Activated naive CD4-positive, alpha-beta T cell treated with anti-CD3 and anti-CD28 coated beads, Interleukin-2, amount 10 ng/mL, durations not matched to agents 7 days and 5 days (primary cell): ENCODE measurements at regions not wholly inside any gene's neighbourhood (a gene's known extent, or its start where the extent isn't known, plus 50 kb on each side); places are given as distances from the start of the nearest gene placed in this dataset.

Source experiments
- CTCF ChIA-PET: fragments of 350-600 bp; sonication (Branson Sonifier 250); formaldehyde crosslinking; loops from one replicate; lab custom pipeline; 2021; ENCODE audit warnings: antibody characterized with exemption; lab: Charles Lee
- DNase-seq: peaks from one replicate; pipeline ENCODE4 v3.0.0-alpha.2; 2020
- H3K27ac Mint-ChIP-seq: one replicate; pipeline ENCODE4 v1.8.0; 2021; ENCODE audit warnings: mild to moderate bottlenecking, moderate library complexity, mixed read lengths
- H3K27me3 Mint-ChIP-seq: one replicate; pipeline ENCODE4 v1.8.0; 2021; ENCODE audit warnings: mild to moderate bottlenecking, mixed read lengths
- H3K36me3 Mint-ChIP-seq: one replicate; pipeline ENCODE4 v1.8.0; 2021; ENCODE audit warnings: mixed read lengths
- H3K4me1 Mint-ChIP-seq: one replicate; pipeline ENCODE4 v1.8.0; 2021; ENCODE audit warnings: mixed read lengths
- H3K4me3 Mint-ChIP-seq: one replicate; pipeline ENCODE4 v1.8.0; 2021; ENCODE audit warnings: mild to moderate bottlenecking, moderate library complexity, mixed read lengths
- H3K9me3 Mint-ChIP-seq: one replicate; pipeline ENCODE4 v1.8.0; 2021; ENCODE audit warnings: mixed read lengths

- Mint-ChIP-seq H3K9me3 (no peaks in the 10 kb centered on the region), H3K36me3 (no peaks in the 10 kb centered on the region), H3K4me3 (no peak overlapping the region), H3K4me1 (no peaks in the 10 kb centered on the region), H3K27me3 (peaks cover 7% of the 10 kb centered on the region), H3K27ac (no peak overlapping the region)
- CTCF ChIA-PET, result no interaction called here
- no peak for DNase-seq
Measured at GRCh38 chr13:102954350-102954749, 108.5 kb downstream of the ERCC5 start.

- CTCF ChIA-PET, result no interaction called here
- Mint-ChIP-seq H3K27ac (no peak overlapping the region), H3K9me3 (no peaks in the 10 kb centered on the region), H3K27me3 (peaks cover 3% of the 10 kb centered on the region), H3K4me1 (no peaks in the 10 kb centered on the region), H3K36me3 (no peaks in the 10 kb centered on the region), H3K4me3 (no peak overlapping the region)
- DNase-seq, result no peak
Measured at GRCh38 chr13:102951808-102952207, 106.0 kb downstream of the ERCC5 start.

- Mint-ChIP-seq H3K4me3 (no peak overlapping the region), H3K4me1 (no peaks in the 10 kb centered on the region), H3K36me3 (no peaks in the 10 kb centered on the region), H3K27me3 (no peaks in the 10 kb centered on the region), H3K9me3 (no peaks in the 10 kb centered on the region), H3K27ac (no peak overlapping the region)
- DNase-seq, result no peak
- CTCF ChIA-PET, result no interaction called here
Measured at GRCh38 chr13:102947745-102948405, 102.0 kb downstream of the ERCC5 start.

- Mint-ChIP-seq H3K36me3 (no peaks in the 10 kb centered on the region), H3K4me3 (no peak overlapping the region), H3K27ac (no peak overlapping the region), H3K9me3 (no peaks in the 10 kb centered on the region), H3K27me3 (no peaks in the 10 kb centered on the region), H3K4me1 (no peaks in the 10 kb centered on the region)
- DNase-seq, result no peak
- CTCF ChIA-PET, result no interaction called here
Measured at GRCh38 chr13:102945886-102946285, 100.1 kb downstream of the ERCC5 start.

GRCh38 chr13:102945324-102945815 lies 99.5 kb downstream of the ERCC5 start:
- Mint-ChIP-seq H3K4me3 (no peak overlapping the region), H3K9me3 (no peaks in the 10 kb centered on the region), H3K27ac (no peak overlapping the region), H3K36me3 (no peaks in the 10 kb centered on the region), H3K4me1 (no peaks in the 10 kb centered on the region), H3K27me3 (no peaks in the 10 kb centered on the region)
- DNase-seq, result no peak
- CTCF ChIA-PET, result no interaction called here

GRCh38 chr13:102944821-102945220 lies 99.0 kb downstream of the ERCC5 start:
- Mint-ChIP-seq H3K27ac (no peak overlapping the region), H3K9me3 (no peaks in the 10 kb centered on the region), H3K36me3 (no peaks in the 10 kb centered on the region), H3K27me3 (no peaks in the 10 kb centered on the region), H3K4me3 (no peak overlapping the region), H3K4me1 (no peaks in the 10 kb centered on the region)
- no peak for DNase-seq
- CTCF ChIA-PET, result no interaction called here

GRCh38 chr13:102940770-102941169 lies 94.9 kb downstream of the ERCC5 start:
- CTCF ChIA-PET, result no interaction called here
- H3K27ac Mint-ChIP-seq, result no peak overlapping the region
- H3K9me3 Mint-ChIP-seq, result no peaks in the 10 kb centered on the region
- no peaks in the 10 kb centered on the region for H3K36me3 Mint-ChIP-seq
- DNase-seq, result no peak
- no peaks in the 10 kb centered on the region for H3K27me3 Mint-ChIP-seq
- no peak overlapping the region for H3K4me3 Mint-ChIP-seq
- H3K4me1 Mint-ChIP-seq, result no peaks in the 10 kb centered on the region

- no peak for DNase-seq
- H3K36me3 Mint-ChIP-seq, result no peaks in the 10 kb centered on the region
- no peak overlapping the region for H3K4me3 Mint-ChIP-seq
- H3K27ac Mint-ChIP-seq, result no peak overlapping the region
- H3K4me1 Mint-ChIP-seq, result no peaks in the 10 kb centered on the region
- CTCF ChIA-PET, result no interaction called here
- no peaks in the 10 kb centered on the region for H3K9me3 Mint-ChIP-seq
- no peaks in the 10 kb centered on the region for H3K27me3 Mint-ChIP-seq
Measured at GRCh38 chr13:102940143-102940542, 94.3 kb downstream of the ERCC5 start.

- Mint-ChIP-seq H3K27me3 (no peaks in the 10 kb centered on the region), H3K9me3 (no peaks in the 10 kb centered on the region), H3K4me1 (no peaks in the 10 kb centered on the region), H3K36me3 (no peaks in the 10 kb centered on the region), H3K27ac (no peak overlapping the region), H3K4me3 (no peak overlapping the region)
- DNase-seq, result no peak
- CTCF ChIA-PET, result no interaction called here
Measured at GRCh38 chr13:102935896-102936321, 90.1 kb downstream of the ERCC5 start.

- no peaks in the 10 kb centered on the region for H3K9me3 Mint-ChIP-seq
- H3K27ac Mint-ChIP-seq, result no peak overlapping the region
- no peak for DNase-seq
- no peak overlapping the region for H3K4me3 Mint-ChIP-seq
- no peaks in the 10 kb centered on the region for H3K27me3 Mint-ChIP-seq
- no peaks in the 10 kb centered on the region for H3K36me3 Mint-ChIP-seq
- CTCF ChIA-PET, result no interaction called here
- no peaks in the 10 kb centered on the region for H3K4me1 Mint-ChIP-seq
Measured at GRCh38 chr13:102933523-102933922, 87.7 kb downstream of the ERCC5 start.

GRCh38 chr13:102933122-102933521 lies 87.3 kb downstream of the ERCC5 start:
- no peak overlapping the region for H3K27ac Mint-ChIP-seq
- no peaks in the 10 kb centered on the region for H3K4me1 Mint-ChIP-seq
- H3K36me3 Mint-ChIP-seq, result no peaks in the 10 kb centered on the region
- no peaks in the 10 kb centered on the region for H3K27me3 Mint-ChIP-seq
- no peaks in the 10 kb centered on the region for H3K9me3 Mint-ChIP-seq
- CTCF ChIA-PET, result no interaction called here
- DNase-seq, result no peak
- H3K4me3 Mint-ChIP-seq, result no peak overlapping the region

GRCh38 chr13:102932331-102932730 lies 86.5 kb downstream of the ERCC5 start:
- Mint-ChIP-seq H3K4me1 (no peaks in the 10 kb centered on the region), H3K36me3 (no peaks in the 10 kb centered on the region), H3K27ac (no peak overlapping the region), H3K27me3 (no peaks in the 10 kb centered on the region), H3K4me3 (no peak overlapping the region), H3K9me3 (no peaks in the 10 kb centered on the region)
- CTCF ChIA-PET, result no interaction called here
- no peak for DNase-seq

- DNase-seq, result no peak
- Mint-ChIP-seq H3K36me3 (no peaks in the 10 kb centered on the region), H3K27ac (no peak overlapping the region), H3K27me3 (peaks cover 3% of the 10 kb centered on the region), H3K4me1 (no peaks in the 10 kb centered on the region), H3K9me3 (no peaks in the 10 kb centered on the region), H3K4me3 (no peak overlapping the region)
- CTCF ChIA-PET, result interaction anchor here (0.6 to 1.6 kb wide), 2 partner anchors 14 to 152 kb away, joined by 3 read pairs; no protein-coding TSS in a partner anchor
Measured at GRCh38 chr13:102930566-102930965, 84.7 kb downstream of the ERCC5 start.

GRCh38 chr13:102928941-102929675 lies 83.3 kb downstream of the ERCC5 start:
- Mint-ChIP-seq H3K4me1 (no peaks in the 10 kb centered on the region), H3K9me3 (no peaks in the 10 kb centered on the region), H3K36me3 (no peaks in the 10 kb centered on the region), H3K4me3 (no peak overlapping the region), H3K27ac (no peak overlapping the region), H3K27me3 (peaks cover 3% of the 10 kb centered on the region)
- DNase-seq, result no peak
- CTCF ChIA-PET, result interaction anchor here (1.6 kb wide), 1 partner anchor 12 kb away, joined by 3 read pairs; no protein-coding TSS in a partner anchor
